ENCODE measurements at regions not wholly inside any gene's neighbourhood (a gene's known extent, or its start where the extent isn't known, plus 50 kb on each side); places are given as distances from the start of the nearest gene placed in this dataset.

- TF ChIP-seq CTCF (conservative IDR thresholded peaks at IDR 0.05; ENCODE audit: low read length) (no peak), EZH2phosphoT487 (IDR thresholded peaks at IDR 0.05; ENCODE audit: borderline replicate concordance, low read depth, low read length) (no peak)
These were observed 186.0 kb upstream of the TNP1 start for GRCh38 chr2:217045700-217046475.
